MCF 10A (cell line): ENCODE measurements at regions not wholly inside any gene's neighbourhood (a gene's known extent, or its start where the extent isn't known, plus 50 kb on each side); places are given as distances from the start of the nearest gene placed in this dataset.

Experiments
- BruUV-seq: library from RNA; stranded (reverse); fragments of 400-500 nt; replicated peaks from 2 replicates; lab custom pipeline; 2021; lab: Mats Ljungman, UMichigan
- CTCF ChIA-PET: fragments of 300-600 bp; sonication (Branson Sonifier 250); formaldehyde crosslinking; extraction: SDS; loops from one replicate; lab custom pipeline; 2021; ENCODE audit warnings: antibody characterized with exemption, inconsistent platforms; lab: Yijun Ruan, JAX
- POLR2A ChIA-PET: fragments of 300-600, 350-650 bp; sonication (Branson Sonifier 250); formaldehyde crosslinking; extraction: SDS; loops from one replicate; lab custom pipeline; 2020; ENCODE audit warnings: antibody characterized with exemption, inconsistent platforms; lab: Yijun Ruan, JAX
- DNase-seq: peaks from one replicate; pipeline ENCODE4 v3.0.0-alpha.2; 2018; ENCODE audit not compliant: unreplicated experiment
- H3K27ac Mint-ChIP-seq: one replicate; pipeline ENCODE4 v1.8.0; 2022; ENCODE audit warnings: mild to moderate bottlenecking, low read depth, mixed read lengths; ENCODE audit not compliant: unreplicated experiment
- H3K27me3 Mint-ChIP-seq: one replicate; pipeline ENCODE4 v1.8.0; 2022; ENCODE audit warnings: mixed read lengths; ENCODE audit not compliant: insufficient read depth, unreplicated experiment
- H3K36me3 Mint-ChIP-seq: one replicate; pipeline ENCODE4 v1.8.0; 2022; ENCODE audit warnings: mild to moderate bottlenecking, moderate library complexity, mixed read lengths; ENCODE audit not compliant: insufficient read depth, unreplicated experiment
- H3K4me1 Mint-ChIP-seq: one replicate; pipeline ENCODE4 v1.8.0; 2022; ENCODE audit warnings: mixed read lengths; ENCODE audit not compliant: insufficient read depth, unreplicated experiment
- H3K4me3 Mint-ChIP-seq: one replicate; pipeline ENCODE4 v1.8.0; 2022; ENCODE audit warnings: mild to moderate bottlenecking, moderate library complexity, mixed read lengths; ENCODE audit not compliant: unreplicated experiment
- H3K9me3 Mint-ChIP-seq: one replicate; pipeline ENCODE4 v1.8.0; 2022; ENCODE audit warnings: mixed read lengths; ENCODE audit not compliant: unreplicated experiment
- intact Hi-C: fragments of 100-400 bp; cut with micrococcal nuclease; formaldehyde crosslinking; loops from 2 replicates; pipeline ENCODE4 v1.14.1; 2022
- TF ChIP-seq, protein P1 (sequence below): fragments of 200-600 bp; IDR thresholded peaks from one replicate; pipeline ENCODE4 v1.8.0; 2022; ENCODE audit warnings: antibody characterized with exemption, mild to moderate bottlenecking; ENCODE audit not compliant: unreplicated experiment

DNA sequence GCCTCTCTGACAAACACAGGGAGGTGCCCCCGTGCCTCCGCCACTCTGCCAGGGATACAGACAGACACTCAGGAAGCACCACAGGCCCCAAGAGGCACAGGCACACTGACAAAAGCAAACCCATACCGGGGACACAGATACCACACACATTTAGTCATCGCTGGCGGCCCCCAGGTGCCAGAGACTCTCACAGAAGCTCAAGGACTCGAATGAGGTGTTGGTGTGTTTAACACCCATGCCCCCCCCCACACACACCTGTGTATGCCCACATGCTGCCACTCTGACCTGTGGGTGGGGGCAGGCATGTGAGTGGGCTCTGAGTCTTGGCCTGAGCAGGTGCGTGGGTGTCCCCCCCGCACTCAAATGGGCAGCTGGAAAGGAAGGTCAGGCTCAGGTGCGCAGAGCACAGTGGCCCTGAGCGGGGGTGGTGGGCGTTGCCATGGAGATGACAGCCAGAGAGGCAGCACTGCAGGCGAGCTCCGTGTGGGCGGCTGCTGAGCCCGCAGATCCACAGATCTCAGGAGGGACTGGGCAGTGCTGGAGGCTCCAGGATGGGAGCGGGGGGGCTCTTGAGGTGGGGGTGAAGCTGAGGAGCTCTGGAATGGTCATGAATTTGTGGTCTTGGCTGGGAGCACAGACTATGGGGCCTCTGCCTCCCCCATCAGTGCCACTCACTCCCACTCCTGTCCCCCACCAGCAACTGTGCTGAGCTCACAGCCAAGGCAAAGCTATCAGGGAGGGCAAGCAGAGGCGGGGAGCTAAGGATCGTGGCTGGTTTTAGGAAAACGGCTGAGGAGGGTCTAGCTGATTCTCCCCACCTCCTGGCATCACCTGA is 73.9 kb upstream of the TAF1B start:
- H3K4me3 Mint-ChIP-seq: no peak overlapping the region

DNA sequence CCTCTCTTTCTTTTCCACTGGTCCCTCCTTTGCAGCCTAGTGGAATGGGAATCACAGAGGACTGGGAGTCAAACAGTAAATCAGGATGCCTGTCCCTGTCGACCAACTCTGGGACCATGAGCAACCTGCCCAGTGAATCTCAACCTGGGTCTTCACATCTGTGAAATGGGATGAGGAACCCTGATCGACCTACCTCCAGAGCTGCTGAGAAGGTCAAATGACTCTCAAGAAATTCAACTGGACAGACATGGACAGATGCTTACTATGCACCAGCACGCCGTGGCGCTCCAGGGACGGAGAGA is 73.3 kb upstream of the TAF1B start:
- ChIA-PET CTCF (interaction anchor here (0.5 to 5.4 kb wide), 52 partner anchors 11 to 907 kb away, joined by 3 to 99 read pairs (median 4); partner anchors contain the start of genes ADAM17 and KLF11), POLR2A (interaction anchor here (0.6 to 3.8 kb wide), 19 partner anchors 9 to 278 kb away, joined by 3 to 25 read pairs (median 5); partner anchors contain the start of genes ADAM17 and TAF1B)
- peak overlapping the region; percentile 39 for H3K4me3 Mint-ChIP-seq
- H3K9me3 Mint-ChIP-seq: no peaks in the 10 kb centered on the region
- TF ChIP-seq, protein P1, sequence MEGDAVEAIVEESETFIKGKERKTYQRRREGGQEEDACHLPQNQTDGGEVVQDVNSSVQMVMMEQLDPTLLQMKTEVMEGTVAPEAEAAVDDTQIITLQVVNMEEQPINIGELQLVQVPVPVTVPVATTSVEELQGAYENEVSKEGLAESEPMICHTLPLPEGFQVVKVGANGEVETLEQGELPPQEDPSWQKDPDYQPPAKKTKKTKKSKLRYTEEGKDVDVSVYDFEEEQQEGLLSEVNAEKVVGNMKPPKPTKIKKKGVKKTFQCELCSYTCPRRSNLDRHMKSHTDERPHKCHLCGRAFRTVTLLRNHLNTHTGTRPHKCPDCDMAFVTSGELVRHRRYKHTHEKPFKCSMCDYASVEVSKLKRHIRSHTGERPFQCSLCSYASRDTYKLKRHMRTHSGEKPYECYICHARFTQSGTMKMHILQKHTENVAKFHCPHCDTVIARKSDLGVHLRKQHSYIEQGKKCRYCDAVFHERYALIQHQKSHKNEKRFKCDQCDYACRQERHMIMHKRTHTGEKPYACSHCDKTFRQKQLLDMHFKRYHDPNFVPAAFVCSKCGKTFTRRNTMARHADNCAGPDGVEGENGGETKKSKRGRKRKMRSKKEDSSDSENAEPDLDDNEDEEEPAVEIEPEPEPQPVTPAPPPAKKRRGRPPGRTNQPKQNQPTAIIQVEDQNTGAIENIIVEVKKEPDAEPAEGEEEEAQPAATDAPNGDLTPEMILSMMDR: no peak
- H3K27ac Mint-ChIP-seq: no peak overlapping the region
- intact Hi-C loops: loop anchor here (5.0 kb wide), 1 partner anchor 213 kb away; the partner anchor contains the start of gene ADAM17
- no TSS peak for BruUV-seq
- no peak for DNase-seq
- H3K36me3 Mint-ChIP-seq: no peaks in the 10 kb centered on the region
- H3K27me3 Mint-ChIP-seq: no peaks in the 10 kb centered on the region
- H3K4me1 Mint-ChIP-seq: peaks cover 26% of the 10 kb centered on the region

More for the DNA sequence above, 73.9 kb upstream of the TAF1B start:
- H3K27me3 Mint-ChIP-seq: no peaks in the 10 kb centered on the region
- DNase-seq: peak; percentile 56
- BruUV-seq: no TSS peak
- H3K4me1 Mint-ChIP-seq: peaks cover 26% of the 10 kb centered on the region
- no peaks in the 10 kb centered on the region for H3K36me3 Mint-ChIP-seq
- no peaks in the 10 kb centered on the region for H3K9me3 Mint-ChIP-seq
- TF ChIP-seq, protein P1: no peak
- intact Hi-C loops: loop anchor here (5.0 kb wide), 1 partner anchor 212 kb away; the partner anchor contains the start of gene ADAM17
- H3K27ac Mint-ChIP-seq: no peak overlapping the region
- ChIA-PET POLR2A (interaction anchor here (0.9 to 3.8 kb wide), 16 partner anchors 8 to 214 kb away, joined by 3 to 25 read pairs (median 6); partner anchors contain the start of genes ADAM17 and TAF1B), CTCF (interaction anchor here (0.6 to 5.4 kb wide), 53 partner anchors 12 to 908 kb away, joined by 3 to 99 read pairs (median 4); partner anchors contain the start of genes ADAM17 and KLF11)

DNA sequence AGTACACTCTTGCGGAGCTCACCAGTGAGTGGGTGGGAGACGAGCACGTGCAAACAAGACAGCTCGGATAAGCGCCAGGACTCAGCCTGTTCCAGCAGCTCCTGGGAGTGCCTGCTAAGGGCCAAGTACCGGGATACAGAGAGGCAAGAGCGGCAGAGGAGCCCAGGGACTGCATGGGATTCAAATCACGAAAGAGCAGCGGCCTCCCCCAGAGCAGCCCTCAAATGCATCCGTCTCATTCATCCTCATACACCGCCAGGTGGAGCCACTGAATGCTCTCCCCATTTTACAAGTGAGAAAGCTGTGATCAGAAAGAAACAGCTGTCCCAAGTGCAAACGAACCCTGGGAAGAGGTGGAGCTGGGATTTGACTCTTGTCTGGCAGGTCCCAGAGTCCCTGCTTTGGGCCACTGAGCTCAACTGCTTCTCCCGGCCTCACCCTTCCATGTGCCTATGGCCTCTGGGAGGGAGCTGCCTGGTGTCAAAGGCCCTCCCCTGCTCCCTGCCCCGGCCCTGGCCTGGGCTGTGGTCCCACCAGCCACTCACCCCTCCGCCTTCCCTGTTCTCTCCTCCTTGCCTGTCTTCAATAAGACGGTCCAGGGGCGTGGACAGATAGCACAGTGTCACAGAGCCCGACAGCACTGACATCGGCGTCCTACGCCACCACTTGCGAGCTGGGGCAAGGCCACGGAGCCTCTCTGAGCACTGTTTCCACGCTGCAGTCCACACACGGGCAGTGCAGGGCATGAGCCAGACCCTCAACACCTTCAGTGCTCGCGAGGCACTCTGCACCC is 72.8 kb upstream of the TAF1B start:
- ChIA-PET CTCF (interaction anchor here (0.5 to 5.4 kb wide), 59 partner anchors 11 to 907 kb away, joined by 3 to 99 read pairs (median 4); partner anchors contain the start of genes ADAM17, KLF11 and TAF1B), POLR2A (interaction anchor here (0.6 to 3.8 kb wide), 16 partner anchors 9 to 278 kb away, joined by 3 to 25 read pairs (median 6); partner anchors contain the start of genes ADAM17 and TAF1B)
- peaks cover 26% of the 10 kb centered on the region for H3K4me1 Mint-ChIP-seq
- H3K27me3 Mint-ChIP-seq: no peaks in the 10 kb centered on the region
- peak; percentile 89 for DNase-seq
- no peaks in the 10 kb centered on the region for H3K9me3 Mint-ChIP-seq
- no peaks in the 10 kb centered on the region for H3K36me3 Mint-ChIP-seq
- intact Hi-C loops: loop anchor here (5.0 kb wide), 1 partner anchor 213 kb away; the partner anchor contains the start of gene ADAM17
- no peak overlapping the region for H3K27ac Mint-ChIP-seq
- no TSS peak for BruUV-seq
- peak overlapping the region; percentile 39 for H3K4me3 Mint-ChIP-seq
- TF ChIP-seq, protein P1: peak; percentile 69
